ENCODE measurements at regions not wholly inside any gene's neighbourhood (a gene's known extent, or its start where the extent isn't known, plus 50 kb on each side); places are given as distances from the start of the nearest gene placed in this dataset.

DNA sequence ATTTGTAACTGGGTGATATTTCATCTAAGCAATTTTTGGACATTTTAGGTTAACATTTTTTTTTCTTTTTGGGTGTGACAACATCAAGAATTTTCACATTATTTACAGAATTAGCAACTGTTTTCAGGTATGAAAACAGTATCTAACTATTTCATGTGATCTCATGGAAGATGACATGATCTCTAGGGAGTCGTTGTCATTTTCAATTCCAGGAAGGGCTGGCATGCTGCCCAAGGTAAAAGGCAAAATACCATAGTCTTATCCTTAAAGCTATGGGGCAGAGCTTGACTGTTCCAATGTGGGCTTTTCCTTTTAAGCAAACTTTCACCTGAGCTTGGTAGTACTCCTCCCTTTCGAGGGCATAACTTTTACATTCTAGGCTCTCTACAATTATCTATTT is 443.7 kb downstream of the DSEL start:
- DNase-seq (ENCODE audit: low read depth in 4 of 4, low spot score in 3 of 4): no peak

DNA sequence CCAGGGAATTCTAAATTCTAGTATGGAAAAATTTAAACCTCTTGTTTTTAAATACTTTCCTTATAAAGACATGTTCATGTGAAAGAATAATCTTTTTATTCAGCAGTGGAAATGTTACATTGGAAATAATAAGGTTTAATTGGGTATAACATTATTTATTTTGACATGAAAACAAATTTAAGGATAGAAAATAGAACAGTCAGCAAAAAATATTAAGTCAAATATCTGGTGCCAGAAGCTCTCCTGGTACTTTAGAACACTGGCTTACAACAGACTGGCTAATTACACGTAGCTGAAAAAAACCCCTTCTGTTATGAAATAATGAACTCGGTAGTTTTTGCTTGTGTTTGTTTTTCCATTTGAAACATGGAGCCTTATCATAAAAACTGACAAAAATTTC is 447.9 kb downstream of the DSEL start:
- DNase-seq (ENCODE audit: low read depth in 4 of 4, low spot score in 3 of 4): no peak

DNA sequence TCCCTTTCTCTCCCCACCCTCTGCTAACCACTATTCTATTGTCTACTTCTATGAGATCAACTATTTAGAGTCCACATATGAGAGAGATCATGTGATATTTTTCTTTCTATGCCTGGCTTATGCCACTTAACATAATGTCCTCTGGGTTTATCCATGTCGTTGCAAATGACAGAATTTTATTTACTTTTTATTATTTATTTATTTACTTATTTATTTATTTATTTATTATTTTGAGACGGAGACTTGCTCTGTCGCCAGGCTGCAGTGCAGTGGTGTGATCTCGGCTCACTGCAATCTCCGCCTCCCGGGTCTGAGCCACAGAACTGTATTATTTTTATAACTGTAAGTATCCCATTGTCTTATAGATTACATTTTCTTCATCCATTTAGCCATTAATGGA is 443.4 kb upstream of the CDH19 start:
- no peak for DNase-seq (ENCODE audit: low read depth in 4 of 4, low spot score in 3 of 4)

DNA sequence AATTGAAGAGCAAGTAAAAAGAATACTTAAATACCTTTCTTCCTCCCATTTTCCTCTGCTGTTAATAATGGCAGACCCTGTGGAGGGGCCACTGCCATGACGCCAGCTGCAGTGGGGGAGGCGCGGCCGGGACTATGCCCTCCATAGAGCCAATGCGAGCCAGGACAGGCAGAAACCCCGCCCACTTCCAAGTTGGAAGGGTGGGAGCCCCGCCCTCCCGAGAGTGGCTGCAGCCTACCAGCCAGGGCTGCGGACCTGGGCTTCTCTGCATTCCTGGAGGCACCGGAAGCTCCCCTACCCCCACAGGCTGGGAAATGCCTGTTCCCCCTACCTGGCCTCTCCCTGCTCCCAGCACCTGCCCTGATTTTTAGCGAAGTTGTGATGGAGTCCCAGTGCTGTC is 439.4 kb upstream of the CDH19 start:
- DNase-seq (ENCODE audit: low read depth in 4 of 4, low spot score in 3 of 4): no peak

DNA sequence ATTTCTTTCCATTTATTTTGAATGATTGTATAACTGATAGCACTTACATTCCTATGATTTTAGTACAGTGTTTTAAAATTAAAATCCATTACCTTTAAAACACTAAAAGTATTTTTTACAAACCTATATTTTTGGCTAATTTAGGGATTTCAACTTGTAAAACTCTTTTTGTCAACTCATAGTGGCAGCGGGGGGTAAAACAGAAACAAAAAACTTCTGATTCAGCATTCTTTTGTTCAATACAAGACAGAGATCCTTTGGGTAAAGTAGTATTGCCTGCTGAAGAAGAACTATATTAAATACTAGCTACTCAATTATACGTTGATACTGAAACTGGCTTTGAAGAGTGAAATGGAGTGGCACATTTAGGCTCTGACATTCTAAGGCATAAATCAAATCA is 437.4 kb upstream of the CDH19 start:
- no peak for DNase-seq (ENCODE audit: low read depth in 4 of 4, low spot score in 3 of 4)

DNA sequence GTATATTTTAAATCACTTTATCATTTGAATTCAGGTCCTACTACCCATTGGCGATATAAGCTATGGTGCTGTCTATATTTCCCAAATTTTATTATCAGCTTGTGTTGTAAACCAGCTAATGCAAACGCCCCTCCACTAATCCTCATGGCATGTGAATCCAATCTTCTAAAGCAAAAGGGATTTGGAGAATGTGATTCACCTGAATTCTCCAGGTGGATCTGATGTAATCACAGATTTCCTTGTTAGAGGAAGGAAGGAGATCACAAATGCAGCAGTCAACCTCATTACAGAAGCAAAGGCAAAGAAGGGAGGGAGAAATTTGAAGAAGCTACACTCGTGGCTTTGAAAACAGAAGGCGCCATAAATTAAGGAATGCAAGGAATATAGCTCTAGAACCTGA is 431.1 kb upstream of the CDH19 start:
- DNase-seq (ENCODE audit: low read depth in 4 of 4, low spot score in 3 of 4): no peak

DNA sequence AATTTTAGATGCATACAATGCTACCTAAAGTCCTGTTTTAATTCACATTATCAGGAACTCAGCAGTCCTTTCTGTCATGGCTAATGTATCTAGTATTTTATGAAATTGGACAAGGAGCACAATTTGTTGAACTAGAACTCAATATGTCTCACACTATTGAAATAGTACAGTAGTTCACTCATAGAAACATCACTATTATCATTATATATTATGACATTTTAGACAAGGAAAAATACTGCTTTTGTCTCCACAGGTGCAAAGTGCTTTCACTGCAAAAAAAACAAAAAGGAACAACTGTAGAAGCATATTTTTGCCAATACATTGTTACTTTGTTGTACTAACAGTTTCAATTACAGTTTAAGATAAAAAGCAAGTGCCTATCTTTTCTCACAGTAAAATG is 419.2 kb upstream of the CDH19 start:
- DNase-seq (ENCODE audit: low read depth in 4 of 4, low spot score in 3 of 4): no peak

DNA sequence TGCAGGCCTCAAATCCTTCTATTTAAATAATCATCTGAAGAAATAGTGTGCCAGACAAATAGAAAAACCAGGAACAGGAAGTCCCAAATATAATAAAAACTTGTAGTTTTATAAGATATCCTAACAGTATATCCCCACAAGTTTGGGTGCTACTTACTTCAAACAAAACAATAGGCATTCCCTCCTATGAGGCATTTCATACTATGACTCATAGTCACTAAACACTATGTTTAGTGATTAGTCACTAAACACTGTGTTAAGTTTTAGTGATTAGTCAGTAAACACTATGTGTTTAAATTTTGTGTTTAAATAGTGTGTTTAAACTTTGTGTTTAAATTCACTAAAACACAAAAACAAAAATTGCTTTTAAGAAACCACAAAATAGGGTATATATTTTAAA is 407.0 kb upstream of the CDH19 start:
- DNase-seq (ENCODE audit: low read depth in 4 of 4, low spot score in 3 of 4): no peak

DNA sequence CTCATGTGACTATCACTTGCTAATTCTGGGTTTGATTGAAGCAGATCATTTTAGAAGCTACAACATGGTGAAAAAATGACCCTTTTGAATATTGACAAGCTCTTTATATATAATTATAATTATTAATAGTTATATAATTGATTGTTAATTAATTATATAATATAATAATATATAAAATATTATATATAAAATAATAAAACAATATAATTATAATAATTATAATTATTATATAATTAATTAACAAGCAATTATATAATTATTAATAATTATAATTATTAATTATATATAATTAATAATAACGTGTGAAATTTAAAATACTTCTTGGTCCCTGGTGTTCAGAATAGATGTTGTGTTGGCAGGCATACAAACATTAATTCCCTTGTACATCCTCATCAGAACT is 404.1 kb upstream of the CDH19 start:
- no peak for DNase-seq (ENCODE audit: low read depth in 4 of 4, low spot score in 3 of 4)

DNA sequence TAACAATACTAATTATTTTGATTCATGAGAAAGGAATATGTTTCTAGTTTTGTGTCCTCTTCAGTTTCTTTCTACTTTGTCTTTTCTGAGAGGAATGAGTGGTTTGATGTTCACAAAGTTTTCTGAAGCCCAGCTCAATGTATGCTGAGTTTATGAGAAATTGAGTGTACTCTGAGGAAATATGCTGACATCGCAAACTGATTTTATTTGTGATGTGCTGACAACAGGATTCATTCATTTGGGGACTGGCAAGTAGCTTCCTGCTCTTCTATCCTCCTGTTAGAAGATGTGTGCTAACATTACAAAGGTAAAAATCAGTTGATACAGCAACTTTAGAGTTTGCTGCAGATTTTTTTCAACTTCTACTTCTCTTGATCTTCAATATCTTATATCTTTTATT is 403.2 kb upstream of the CDH19 start:
- DNase-seq (ENCODE audit: low read depth in 4 of 4, low spot score in 3 of 4): no peak

DNA sequence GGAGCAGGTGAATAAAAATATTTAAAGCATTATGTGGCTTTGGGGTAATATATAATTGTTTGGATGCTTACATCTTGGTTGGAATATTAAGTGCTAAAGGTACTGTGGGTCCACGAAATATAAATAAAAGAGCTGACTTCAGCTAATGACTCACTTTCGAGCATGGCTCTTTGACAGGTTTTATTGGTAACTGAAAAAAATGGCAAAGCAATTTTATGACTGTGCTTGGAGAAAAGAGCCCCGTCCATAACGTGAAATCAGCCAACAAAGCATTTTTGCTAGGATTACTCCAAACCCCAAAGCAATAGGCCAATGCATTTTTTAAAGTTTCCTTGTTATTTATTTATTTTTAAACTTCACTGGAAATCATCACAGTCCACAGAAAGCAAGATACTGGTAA is 397.2 kb upstream of the CDH19 start:
- no peak for DNase-seq (ENCODE audit: low read depth in 4 of 4, low spot score in 3 of 4)

DNA sequence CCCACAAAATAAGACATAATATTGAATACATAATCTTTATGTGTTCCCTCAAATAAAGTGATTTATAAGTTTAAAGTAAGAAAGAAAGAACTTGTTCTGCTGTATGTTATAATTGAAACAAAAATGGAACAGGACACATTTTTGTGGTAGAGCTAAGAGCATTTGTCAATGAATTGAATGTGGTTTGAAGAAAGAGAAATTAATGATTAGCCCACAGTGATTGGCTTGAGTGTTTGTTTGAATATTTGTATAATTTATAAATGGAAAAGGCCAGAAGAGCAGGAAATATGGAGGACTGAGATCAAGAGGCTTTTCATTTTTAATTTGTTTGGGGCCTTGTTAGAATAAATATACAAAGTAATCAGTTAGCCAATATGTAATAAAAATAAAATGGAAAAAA is 395.1 kb upstream of the CDH19 start:
- no peak for DNase-seq (ENCODE audit: low read depth in 4 of 4, low spot score in 3 of 4)

DNA sequence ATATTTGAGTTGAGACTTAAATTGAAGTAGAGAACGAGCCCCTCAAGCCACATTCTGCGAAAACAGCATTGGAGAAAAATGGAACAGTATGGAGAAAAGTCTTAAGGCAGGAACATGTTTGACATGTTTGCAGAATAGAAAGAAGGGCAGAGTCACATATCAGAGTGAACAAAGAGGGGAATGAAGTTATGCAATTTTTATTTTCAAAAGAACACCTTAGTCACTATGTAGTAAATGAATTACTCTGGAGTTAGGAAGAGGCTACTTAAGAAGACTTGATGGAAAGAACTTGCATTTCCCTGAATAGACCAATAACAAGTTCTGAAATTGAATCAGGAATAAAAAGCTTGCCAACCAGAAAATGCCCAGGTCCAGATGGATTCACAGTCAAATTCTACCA is 391.4 kb upstream of the CDH19 start:
- no peak for DNase-seq (ENCODE audit: low read depth in 4 of 4, low spot score in 3 of 4)

DNA sequence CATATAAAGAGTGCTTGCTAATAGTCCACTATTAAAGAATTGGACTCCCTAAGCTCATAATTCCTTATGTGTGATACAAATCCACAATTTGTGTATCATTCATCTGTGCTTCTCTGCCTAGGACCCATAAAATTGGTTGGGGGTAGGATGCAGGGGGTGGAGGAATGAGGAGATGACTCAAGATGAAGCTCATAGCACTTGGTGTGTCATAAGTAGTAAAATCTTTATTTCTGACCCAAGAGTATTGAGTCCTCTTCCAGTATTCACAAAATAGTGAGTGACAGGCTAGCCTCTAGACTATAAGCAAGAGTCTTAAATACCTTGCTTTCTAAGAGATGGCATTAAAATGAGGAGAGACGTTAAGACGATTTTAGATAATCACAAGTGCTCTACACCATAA is 390.9 kb upstream of the CDH19 start:
- DNase-seq (ENCODE audit: low read depth in 4 of 4, low spot score in 3 of 4): no peak

DNA sequence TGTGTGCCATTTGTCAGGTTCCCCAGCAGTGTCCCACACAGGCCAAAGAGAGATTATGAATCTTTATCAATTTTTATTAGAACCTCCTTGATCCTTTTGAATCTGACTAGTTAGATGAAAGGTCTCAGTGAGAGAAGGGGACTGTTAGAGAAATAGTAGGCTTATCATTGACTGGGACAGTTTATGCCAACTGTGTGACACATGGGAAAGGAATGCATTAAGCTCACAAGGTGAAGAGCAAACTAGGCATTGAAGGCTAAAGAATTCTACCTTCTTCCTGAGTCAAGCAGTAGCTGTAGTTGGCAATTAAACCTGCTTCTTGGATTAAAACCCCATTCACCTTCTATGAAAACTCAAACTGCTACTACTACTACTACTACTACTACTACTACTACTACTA is 389.6 kb upstream of the CDH19 start:
- DNase-seq (ENCODE audit: low read depth in 4 of 4, low spot score in 3 of 4): no peak

DNA sequence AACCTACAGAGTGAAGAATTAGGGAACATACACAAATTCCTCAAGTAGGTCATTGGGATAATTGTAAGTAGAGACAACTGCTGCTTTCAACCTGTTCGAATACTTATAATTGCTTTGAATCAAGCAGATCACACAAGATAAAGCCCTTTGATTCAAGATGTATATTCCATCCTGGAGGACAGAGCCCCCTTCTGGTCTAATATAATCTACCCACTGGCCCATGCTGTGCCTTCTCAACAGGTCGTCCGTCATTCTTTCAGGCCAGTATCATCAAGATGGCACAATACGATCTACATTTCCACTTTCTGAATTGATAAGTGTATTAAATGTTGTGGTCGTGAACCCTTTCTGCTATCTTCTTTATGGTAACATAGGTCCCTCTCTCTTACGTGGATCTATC is 387.0 kb upstream of the CDH19 start:
- no peak for DNase-seq (ENCODE audit: low read depth in 4 of 4, low spot score in 3 of 4)

DNA sequence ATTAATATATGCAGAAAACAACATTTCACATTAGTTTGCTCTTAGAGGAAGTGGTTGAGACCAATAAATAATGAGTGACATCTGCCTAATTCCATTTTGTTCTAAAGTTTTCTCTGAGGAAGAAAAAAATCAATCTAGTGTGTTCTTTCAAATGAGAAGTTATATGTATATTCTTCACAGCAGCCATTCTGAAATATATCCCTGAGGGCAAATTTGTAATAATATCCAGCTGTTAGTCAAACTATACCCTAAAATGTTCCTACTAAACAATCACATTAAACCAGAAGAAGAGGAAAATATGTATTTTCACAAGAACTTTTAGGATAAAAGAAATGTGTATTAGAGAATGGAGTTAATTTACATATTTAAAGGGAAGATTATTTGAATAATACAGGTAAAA is 375.1 kb upstream of the CDH19 start:
- no peak for DNase-seq (ENCODE audit: low read depth in 4 of 4, low spot score in 3 of 4)

DNA sequence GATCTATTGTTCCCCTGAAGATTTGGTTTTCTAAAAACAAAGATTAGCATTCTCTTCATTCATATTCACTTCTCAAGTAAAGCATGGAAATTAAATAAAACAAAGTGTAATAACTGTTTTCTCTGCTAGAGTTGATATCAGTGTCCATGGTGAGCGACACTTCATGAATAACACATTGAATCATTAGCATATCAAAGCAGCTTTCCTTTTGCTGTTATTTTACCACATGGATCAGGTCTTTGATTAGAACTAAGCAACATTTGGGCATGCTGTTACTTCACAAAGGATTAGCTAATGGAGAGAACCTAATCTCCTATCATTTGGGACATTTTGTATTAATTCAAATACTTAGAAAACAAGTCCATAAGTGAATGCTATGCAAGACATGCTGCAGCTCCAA is 368.8 kb upstream of the CDH19 start:
- no peak for DNase-seq (ENCODE audit: low read depth in 4 of 4, low spot score in 3 of 4)

DNA sequence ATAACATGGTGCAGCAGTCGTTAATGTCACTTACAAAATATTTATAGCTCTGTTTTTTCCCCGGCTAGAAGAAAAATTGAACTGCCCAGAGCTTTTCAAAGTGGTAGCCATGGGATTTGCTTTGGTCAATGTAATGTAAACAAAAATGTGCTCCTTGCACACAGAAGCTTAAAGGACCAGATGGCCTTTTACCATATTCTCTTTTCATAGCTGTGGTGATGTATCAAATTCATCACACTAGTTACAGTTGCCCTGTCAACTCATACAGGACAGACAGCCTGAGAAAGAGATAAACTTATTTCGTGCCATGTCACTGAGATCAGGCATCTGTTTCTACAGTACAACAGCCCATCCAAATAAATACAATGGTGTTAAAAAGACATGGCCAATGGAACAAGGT is 368.1 kb upstream of the CDH19 start:
- no peak for DNase-seq (ENCODE audit: low read depth in 4 of 4, low spot score in 3 of 4)

DNA sequence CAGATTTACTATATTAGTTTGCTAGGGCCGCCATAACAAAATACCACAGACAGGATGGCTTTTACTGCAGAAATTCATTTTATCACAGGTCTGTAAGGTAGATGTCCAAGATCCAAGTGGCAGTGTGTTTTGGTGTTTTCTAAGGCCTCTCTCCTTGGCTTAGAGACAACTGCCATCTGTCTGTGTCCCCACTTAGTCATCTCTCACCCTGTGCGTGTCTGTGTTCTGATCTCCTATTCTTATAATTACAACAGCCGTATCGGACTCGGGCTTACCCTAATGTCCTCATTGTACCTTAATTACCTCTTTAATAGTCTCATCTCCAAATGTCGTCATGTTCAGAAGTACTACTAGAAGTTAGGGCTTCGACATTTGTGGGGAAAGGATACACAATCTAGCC is 362.3 kb upstream of the CDH19 start:
- DNase-seq (ENCODE audit: low read depth in 4 of 4, low spot score in 3 of 4): no peak

DNA sequence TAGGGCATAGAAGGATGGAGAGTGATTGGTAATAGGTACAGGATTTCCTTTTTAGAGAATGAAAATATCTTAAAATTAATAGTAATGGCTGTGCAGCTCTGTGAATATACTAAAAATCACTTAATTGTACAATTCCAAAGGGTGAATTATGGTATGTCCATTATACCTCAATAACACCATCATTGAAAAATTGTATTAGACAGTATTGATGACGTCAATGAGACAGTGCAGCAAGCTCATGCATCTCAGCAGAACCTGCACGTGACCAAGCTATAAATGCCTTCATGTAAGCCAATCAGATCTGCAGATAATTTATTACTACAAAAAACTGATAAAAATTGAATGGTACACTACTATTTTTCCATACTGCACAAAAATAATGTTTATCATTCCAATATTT is 354.4 kb upstream of the CDH19 start:
- DNase-seq (ENCODE audit: low read depth in 4 of 4, low spot score in 3 of 4): no peak

DNA sequence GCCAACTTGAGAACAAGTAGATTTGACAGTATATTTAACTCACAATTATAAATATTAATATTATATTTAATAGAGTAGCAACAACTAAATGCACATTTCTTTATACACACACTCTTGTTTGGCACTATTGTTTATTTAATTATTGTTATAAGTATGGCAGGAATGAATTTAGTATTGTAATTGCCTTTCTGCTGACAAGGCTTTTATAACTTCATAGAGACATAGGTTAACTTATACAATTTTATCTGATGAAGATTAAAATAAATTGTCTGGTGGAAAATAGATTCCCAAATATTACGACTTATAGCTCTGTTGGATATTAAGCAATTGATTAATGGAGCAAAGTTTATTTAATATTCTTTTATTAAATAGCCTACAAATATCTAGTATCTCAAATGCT is 347.9 kb upstream of the CDH19 start:
- DNase-seq (ENCODE audit: low read depth in 4 of 4, low spot score in 3 of 4): no peak

DNA sequence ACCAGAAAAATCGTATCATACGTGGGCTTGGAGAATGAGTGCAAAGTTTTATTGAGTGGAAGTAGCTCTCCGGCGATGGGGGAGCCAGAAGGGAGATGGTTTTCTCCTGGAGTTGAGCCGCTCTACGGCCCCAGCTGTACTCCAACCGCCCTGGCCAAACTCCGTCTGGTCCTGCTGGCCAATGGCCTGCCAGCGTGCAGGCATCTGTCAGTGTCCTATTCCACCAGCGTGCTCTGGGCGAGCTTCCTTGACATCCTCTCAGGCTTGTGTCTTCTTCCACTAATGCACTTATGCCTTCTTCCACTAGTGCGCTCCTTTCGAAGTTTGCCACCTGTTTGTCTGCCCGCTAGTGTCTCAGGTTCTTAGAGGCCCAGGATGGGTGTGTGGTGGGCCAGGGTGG is 345.5 kb upstream of the CDH19 start:
- no peak for DNase-seq (ENCODE audit: low read depth in 4 of 4, low spot score in 3 of 4)

DNA sequence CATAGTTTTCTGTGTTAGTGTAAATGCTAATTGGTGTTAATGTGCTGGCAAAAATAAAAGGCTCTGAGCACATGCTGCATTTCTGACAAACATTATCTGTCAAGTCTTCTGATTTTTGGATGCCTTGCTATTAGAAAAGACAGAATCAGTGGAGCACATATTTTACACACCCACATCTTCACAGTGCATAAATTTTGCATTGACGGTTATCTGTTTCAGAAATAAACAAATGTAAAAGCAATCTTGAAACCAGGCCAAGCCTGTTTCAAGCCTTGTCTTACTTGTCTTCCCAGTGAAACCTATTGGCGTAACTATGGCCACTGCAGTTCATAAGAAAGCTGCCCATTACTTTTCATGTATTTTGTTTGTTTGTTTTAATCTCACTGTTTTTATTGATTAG is 333.7 kb upstream of the CDH19 start:
- DNase-seq (ENCODE audit: low read depth in 4 of 4, low spot score in 3 of 4): no peak

Measured in right renal pelvis (tissue), 4 donors.